BJ (cell line): ENCODE measurements at regions not wholly inside any gene's neighbourhood (a gene's known extent, or its start where the extent isn't known, plus 50 kb on each side); places are given as distances from the start of the nearest gene placed in this dataset.

Experiments
- CTCF ChIA-PET: fragments of 350-600 bp; formaldehyde crosslinking; extraction: SDS; loops from one replicate; lab custom pipeline; 2021; ENCODE audit warnings: antibody characterized with exemption, inconsistent platforms; lab: Yijun Ruan, JAX
- POLR2A ChIA-PET: fragments of 300-600 bp; sonication (Branson Sonifier 250); formaldehyde crosslinking; extraction: SDS; loops from one replicate; lab custom pipeline; 2021; ENCODE audit warnings: antibody characterized with exemption; lab: Charles Lee
- DNase-seq: peaks from one replicate; pipeline ENCODE4 v3.0.0-alpha.2; 2011; ENCODE audit warnings: low read depth
- H3K27me3 ChIP-seq: 2 replicates; pipeline ENCODE4 v1.6.0; 2011; ENCODE audit warnings: low read length; ENCODE audit not compliant: control insufficient read depth, insufficient read depth
- H3K36me3 ChIP-seq: 2 replicates; pipeline ENCODE4 v1.5.1; 2011; ENCODE audit warnings: low read length; ENCODE audit not compliant: control insufficient read depth, insufficient read depth
- H3K4me3 ChIP-seq: 2 replicates; pipeline ENCODE4 v1.5.1; 2011; ENCODE audit warnings: low read depth, mild to moderate bottlenecking, control low read depth, low read length
- CTCF ChIP-seq: IDR thresholded peaks from 2 replicates; pipeline ENCODE4 v1.5.1; 2011; ENCODE audit warnings: low read depth, mild to moderate bottlenecking, control low read depth, inconsistent platforms, low read length, moderate library complexity; ENCODE audit not compliant: insufficient read depth

- H3K36me3 ChIP-seq: no peaks in the 10 kb centered on the region
- ChIA-PET CTCF (interaction anchor here (1.1 to 1.3 kb wide), 2 partner anchors 10 to 13 kb away, joined by 3 read pairs; no protein-coding TSS in a partner anchor), POLR2A (no interaction called here)
- H3K27me3 ChIP-seq: peaks cover 4% of the 10 kb centered on the region
- H3K4me3 ChIP-seq: no peak overlapping the region
- DNase-seq: no peak
- no peak for TF ChIP-seq CTCF
These were observed 140.0 kb downstream of the DAD1 start for GRCh38 chr14:22448905-22449599.

- ChIA-PET POLR2A (no interaction called here), CTCF (interaction anchor here (1.1 to 1.3 kb wide), 2 partner anchors 10 to 12 kb away, joined by 3 read pairs; no protein-coding TSS in a partner anchor)
- no peak for TF ChIP-seq CTCF
- H3K27me3 ChIP-seq: peaks cover 4% of the 10 kb centered on the region
- H3K4me3 ChIP-seq: no peak overlapping the region
- no peaks in the 10 kb centered on the region for H3K36me3 ChIP-seq
- no peak for DNase-seq
These were observed 140.8 kb downstream of the DAD1 start for GRCh38 chr14:22448035-22448904.

GRCh38 chr14:22438742-22439141 lies 150.3 kb downstream of the DAD1 start:
- ChIA-PET CTCF (interaction anchor here (0.8 kb wide), 1 partner anchor 10 kb away, joined by 3 read pairs; no protein-coding TSS in a partner anchor), POLR2A (no interaction called here)
- TF ChIP-seq CTCF: no peak
- DNase-seq: no peak
- H3K36me3 ChIP-seq: no peaks in the 10 kb centered on the region
- peaks cover 6% of the 10 kb centered on the region for H3K27me3 ChIP-seq
- no peak overlapping the region for H3K4me3 ChIP-seq

GRCh38 chr14:22434901-22435550 lies 154.0 kb downstream of the DAD1 start:
- DNase-seq: no peak
- Histone ChIP-seq H3K27me3 (peaks cover 4% of the 10 kb centered on the region), H3K36me3 (no peaks in the 10 kb centered on the region), H3K4me3 (no peak overlapping the region)
- TF ChIP-seq CTCF: no peak
- CTCF ChIA-PET: interaction anchor here (1.0 kb wide), 1 partner anchor 45 kb away, joined by 3 read pairs; no protein-coding TSS in a partner anchor
- POLR2A ChIA-PET: no interaction called here

- no peak overlapping the region for H3K4me3 ChIP-seq
- ChIA-PET CTCF (no interaction called here), POLR2A (no interaction called here)
- no peak for DNase-seq
- H3K36me3 ChIP-seq: no peaks in the 10 kb centered on the region
- peaks cover 5% of the 10 kb centered on the region for H3K27me3 ChIP-seq
- no peak for TF ChIP-seq CTCF
These were observed 155.0 kb downstream of the DAD1 start for GRCh38 chr14:22434030-22434429.
